Activated CD8-positive, alpha-beta T cell treated with anti-CD3 and anti-CD28 coated beads, Interleukin-2, amount 10 ng/mL, durations not matched to agents 7 days and 5 days (primary cell): ENCODE measurements at regions not wholly inside any gene's neighbourhood (a gene's known extent, or its start where the extent isn't known, plus 50 kb on each side); places are given as distances from the start of the nearest gene placed in this dataset.
"Not testable (repeated sequence)": the region's sequence is repeated elsewhere in the genome, so short reads cannot be mapped to it uniquely, and the experiment has no call there.

Experiments
- ATAC-seq: fragments of 150-1000 bp; cut with Tn5 transposase; one replicate; pipeline ENCODE4 v1.10.0; 2021; ENCODE audit warnings: moderate library complexity
- CTCF ChIA-PET: fragments of 350-600 bp; sonication (Branson Sonifier 250); formaldehyde crosslinking; loops from one replicate; lab custom pipeline; 2021; ENCODE audit warnings: antibody characterized with exemption; lab: Charles Lee
- POLR2A ChIA-PET: fragments of 350-600 bp; sonication (Branson Sonifier 250); formaldehyde crosslinking; loops from one replicate; lab custom pipeline; 2021; ENCODE audit warnings: antibody characterized with exemption; lab: Charles Lee
- DNase-seq: peaks from one replicate; pipeline ENCODE4 v3.0.0-alpha.2; 2020
- H3K27ac Mint-ChIP-seq: one replicate; pipeline ENCODE4 v1.8.0; 2021; ENCODE audit warnings: mild to moderate bottlenecking, mixed read lengths
- H3K27me3 Mint-ChIP-seq: one replicate; pipeline ENCODE4 v1.8.0; 2021; ENCODE audit warnings: low read depth, mixed read lengths
- H3K36me3 Mint-ChIP-seq: one replicate; pipeline ENCODE4 v1.8.0; 2021; ENCODE audit warnings: low read depth, mixed read lengths
- H3K4me1 Mint-ChIP-seq: one replicate; pipeline ENCODE4 v1.8.0; 2021; ENCODE audit warnings: low read depth, mixed read lengths
- H3K4me3 Mint-ChIP-seq: one replicate; pipeline ENCODE4 v1.8.0; 2021; ENCODE audit warnings: mild to moderate bottlenecking, mixed read lengths
- H3K9me3 Mint-ChIP-seq: one replicate; pipeline ENCODE4 v1.8.0; 2022; ENCODE audit warnings: mixed read lengths; ENCODE audit not compliant: insufficient read depth

DNA sequence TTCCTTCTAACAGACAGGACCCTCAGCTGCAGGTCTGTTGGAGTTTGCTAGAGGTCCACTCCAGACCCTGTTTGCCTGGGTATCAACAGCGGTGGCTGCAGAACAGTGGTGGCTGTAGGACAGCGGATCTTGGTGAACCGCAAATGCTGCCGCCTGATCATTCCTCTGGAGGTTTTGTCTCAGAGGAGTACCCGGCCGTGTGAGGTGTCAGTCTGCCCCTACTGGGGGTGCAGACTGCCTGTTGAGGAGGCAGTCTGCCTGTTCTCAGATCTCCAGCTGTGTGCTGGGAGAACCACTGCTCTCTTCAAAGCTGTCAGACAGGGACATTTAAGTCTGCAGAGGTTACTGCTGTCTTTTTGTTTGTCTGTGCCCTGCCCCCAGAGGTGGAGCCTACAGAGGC is 66.8 kb upstream of the IVNS1ABP start:
- H3K4me1 Mint-ChIP-seq, ATAC-seq, DNase-seq, POLR2A ChIA-PET, H3K27me3 Mint-ChIP-seq, H3K4me3 Mint-ChIP-seq, CTCF ChIA-PET, H3K27ac Mint-ChIP-seq: not testable (repeated sequence)
- Mint-ChIP-seq H3K9me3 (peaks cover 17% of the 10 kb centered on the region), H3K36me3 (peaks cover 28% of the 10 kb centered on the region)

DNA sequence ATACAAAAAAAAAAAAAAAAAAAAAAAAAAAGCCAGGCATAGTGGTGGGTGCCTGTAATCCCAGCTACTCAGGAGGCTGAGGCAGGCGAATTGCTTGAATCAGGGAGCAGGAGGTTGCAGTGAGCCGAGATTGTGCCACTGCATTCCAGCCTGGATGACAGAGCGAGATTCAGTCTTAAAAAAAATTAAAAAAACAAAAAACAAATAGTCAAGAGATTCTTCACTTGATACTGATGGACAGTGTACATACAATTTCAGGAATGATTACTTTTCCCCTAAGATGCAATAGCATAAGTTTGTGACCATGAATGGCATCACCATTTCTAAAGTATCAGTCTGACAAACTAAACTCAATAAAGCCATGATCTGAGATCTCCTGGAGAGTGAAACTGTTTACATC is 60.8 kb upstream of the IVNS1ABP start:
- ChIA-PET CTCF (no interaction called here), POLR2A (interaction anchor here (0.6 kb wide), 1 partner anchor 324 kb away, joined by 3 read pairs; no protein-coding TSS in a partner anchor)
- Mint-ChIP-seq H3K27me3 (no peaks in the 10 kb centered on the region), H3K4me3 (no peak overlapping the region), H3K4me1 (peaks cover 19% of the 10 kb centered on the region), H3K36me3 (peaks cover 27% of the 10 kb centered on the region), H3K9me3 (peaks cover 7% of the 10 kb centered on the region), H3K27ac (no peak overlapping the region)
- no peak for DNase-seq
- no peak for ATAC-seq

DNA sequence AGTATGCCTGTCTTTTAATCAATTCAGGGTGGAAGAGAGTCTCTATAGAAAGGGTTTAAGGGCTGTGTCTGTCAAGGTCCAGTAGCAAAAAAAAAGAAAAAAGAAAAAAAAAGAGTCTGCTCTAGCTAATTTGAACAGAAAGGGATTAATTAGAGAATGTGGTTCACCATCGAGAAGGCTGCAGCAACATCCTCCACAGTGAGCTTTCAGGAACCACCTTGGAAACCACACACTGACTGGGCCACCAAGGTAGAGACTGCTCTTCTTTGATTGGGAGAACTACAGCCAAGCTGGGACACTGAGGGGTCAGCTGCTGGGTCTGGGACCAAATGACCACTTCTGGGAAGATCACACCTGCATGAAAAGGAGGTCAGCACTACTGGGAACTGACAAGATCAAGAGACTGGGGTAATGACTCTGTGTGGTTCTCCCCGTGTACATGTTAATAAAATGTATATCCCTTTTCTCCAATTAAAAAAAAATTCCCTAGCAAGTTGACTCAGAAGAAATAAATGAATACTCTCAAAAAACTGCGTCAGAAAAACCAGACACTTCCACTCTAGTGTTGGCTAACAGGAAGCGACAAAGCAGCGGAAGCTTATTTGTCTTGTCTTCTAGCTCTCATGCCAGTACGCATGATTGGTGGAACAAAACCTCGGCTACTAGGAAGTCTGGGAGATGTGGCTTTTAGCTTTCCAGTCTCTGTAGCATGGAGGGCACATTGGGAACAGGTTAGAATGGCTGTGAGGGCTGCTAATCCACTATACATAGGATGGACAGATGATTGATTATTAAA is 60.0 kb upstream of the IVNS1ABP start:
- peaks cover 7% of the 10 kb centered on the region for H3K9me3 Mint-ChIP-seq
- peaks cover 25% of the 10 kb centered on the region for H3K4me1 Mint-ChIP-seq
- no peak overlapping the region for H3K4me3 Mint-ChIP-seq
- ChIA-PET CTCF (no interaction called here), POLR2A (interaction anchor here (1.0 to 3.6 kb wide), 3 partner anchors 30 to 60 kb away, joined by 3 to 13 read pairs (median 3); partner anchors contain the start of gene IVNS1ABP)
- no peak overlapping the region for H3K27ac Mint-ChIP-seq
- DNase-seq (peak; percentile 34), ATAC-seq (peak; percentile 48)
- peaks cover 28% of the 10 kb centered on the region for H3K36me3 Mint-ChIP-seq
- no peaks in the 10 kb centered on the region for H3K27me3 Mint-ChIP-seq

DNA sequence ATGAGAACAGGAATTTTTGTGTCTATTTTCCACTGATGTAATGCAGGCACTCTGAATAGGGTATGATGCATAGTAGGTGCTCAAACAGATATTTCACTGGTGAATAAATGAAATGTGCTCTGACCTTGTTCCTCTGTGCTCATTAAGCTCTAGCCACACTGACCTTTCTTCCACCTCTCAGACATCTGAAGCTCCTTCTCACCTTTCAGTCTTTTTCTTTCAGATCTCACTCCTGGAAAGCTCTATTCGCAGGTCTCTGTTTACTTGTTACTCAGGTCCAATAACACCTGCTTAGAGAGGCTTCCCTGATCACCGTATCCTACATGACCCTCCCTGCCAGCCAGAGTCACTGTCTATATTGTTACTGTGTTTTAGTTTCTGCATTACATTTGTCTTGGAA is 59.2 kb upstream of the IVNS1ABP start:
- H3K27ac Mint-ChIP-seq: no peak overlapping the region
- peaks cover 25% of the 10 kb centered on the region for H3K4me1 Mint-ChIP-seq
- CTCF ChIA-PET: interaction anchor here (1.1 kb wide), 1 partner anchor 294 kb away, joined by 3 read pairs; no protein-coding TSS in a partner anchor
- H3K9me3 Mint-ChIP-seq: peaks cover 2% of the 10 kb centered on the region
- peaks cover 21% of the 10 kb centered on the region for H3K36me3 Mint-ChIP-seq
- H3K4me3 Mint-ChIP-seq: no peak overlapping the region
- ATAC-seq: peak; percentile 24
- no peaks in the 10 kb centered on the region for H3K27me3 Mint-ChIP-seq
- no peak for DNase-seq
- POLR2A ChIA-PET: interaction anchor here (1.0 to 3.6 kb wide), 5 partner anchors 13 to 59 kb away, joined by 3 to 13 read pairs (median 4); partner anchors contain the start of gene IVNS1ABP

DNA sequence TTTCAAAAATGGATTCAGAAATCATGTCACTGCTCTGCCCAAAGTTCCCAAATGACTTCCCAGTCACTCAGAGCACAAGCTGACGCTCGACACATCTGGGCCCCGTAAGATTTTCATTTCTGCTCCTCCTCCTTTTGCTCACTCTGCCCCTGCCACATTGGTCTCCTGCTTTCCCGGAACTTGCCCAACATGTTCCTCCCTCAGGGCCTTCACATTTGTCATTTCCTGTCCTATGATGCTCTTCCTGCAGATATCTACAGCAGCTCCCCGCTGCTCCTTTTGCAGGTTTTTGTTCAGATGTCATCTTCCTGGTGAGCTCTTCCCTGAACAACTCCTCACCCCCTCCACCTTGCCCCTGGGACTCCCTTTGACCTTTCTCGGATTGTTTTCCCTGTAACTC is 58.5 kb upstream of the IVNS1ABP start:
- POLR2A ChIA-PET: interaction anchor here (1.0 to 3.6 kb wide), 4 partner anchors 12 to 58 kb away, joined by 3 to 13 read pairs (median 5); partner anchors contain the start of gene IVNS1ABP

DNA sequence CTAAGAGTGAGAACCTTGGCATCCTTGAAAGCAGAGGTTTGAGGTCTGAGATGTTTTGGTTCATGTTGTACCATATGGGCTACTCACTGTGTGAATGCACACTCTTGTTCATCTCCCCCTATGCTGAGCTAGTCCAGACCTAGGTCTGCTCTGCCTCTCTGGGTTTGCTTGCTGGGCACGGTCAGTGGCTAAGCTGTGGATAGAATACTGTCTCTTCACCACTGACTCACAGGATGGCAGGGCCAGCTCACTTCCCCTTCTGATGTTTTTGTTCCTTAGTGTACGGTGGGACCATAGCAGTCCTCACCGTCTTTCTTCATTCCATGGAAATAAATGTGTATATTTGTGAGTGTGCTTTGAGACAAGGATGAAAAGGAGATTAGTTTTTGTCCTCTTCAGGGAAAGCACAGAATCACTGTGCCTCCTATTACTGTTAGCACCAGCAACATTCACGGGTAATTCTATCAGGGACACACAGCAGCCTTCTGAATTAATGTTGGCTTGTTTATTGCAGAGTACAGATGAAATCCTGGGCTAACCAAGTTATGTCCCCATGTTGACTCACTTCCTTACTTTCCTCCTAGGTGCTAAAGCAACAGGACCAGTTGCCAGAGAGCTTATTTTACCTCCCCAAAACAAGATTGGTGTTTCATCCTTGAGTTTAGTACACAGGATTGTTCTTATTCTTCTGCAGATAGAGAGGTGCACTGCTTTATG is 56.9 kb upstream of the IVNS1ABP start:
- POLR2A ChIA-PET: interaction anchor here (0.6 to 3.6 kb wide), 4 partner anchors 13 to 289 kb away, joined by 3 to 13 read pairs (median 4); partner anchors contain the start of gene IVNS1ABP
- CTCF ChIA-PET: interaction anchor here (1.1 kb wide), 1 partner anchor 11 kb away, joined by 5 read pairs; no protein-coding TSS in a partner anchor
- Mint-ChIP-seq H3K4me3 (no peak overlapping the region), H3K36me3 (peaks cover 16% of the 10 kb centered on the region), H3K27me3 (no peaks in the 10 kb centered on the region), H3K27ac (peak overlapping the region; percentile 66), H3K4me1 (peaks cover 33% of the 10 kb centered on the region), H3K9me3 (no peaks in the 10 kb centered on the region)
- DNase-seq: no peak
- peak; percentile 29 for ATAC-seq

More for the DNA sequence above, 58.5 kb upstream of the IVNS1ABP start:
- ATAC-seq (peak; percentile 40), DNase-seq (no peak)
- Mint-ChIP-seq H3K4me3 (no peak overlapping the region), H3K4me1 (peaks cover 25% of the 10 kb centered on the region), H3K27me3 (no peaks in the 10 kb centered on the region), H3K9me3 (no peaks in the 10 kb centered on the region), H3K27ac (no peak overlapping the region), H3K36me3 (peaks cover 18% of the 10 kb centered on the region)
- CTCF ChIA-PET: interaction anchor here (1.1 kb wide), 1 partner anchor 295 kb away, joined by 3 read pairs; no protein-coding TSS in a partner anchor

DNA sequence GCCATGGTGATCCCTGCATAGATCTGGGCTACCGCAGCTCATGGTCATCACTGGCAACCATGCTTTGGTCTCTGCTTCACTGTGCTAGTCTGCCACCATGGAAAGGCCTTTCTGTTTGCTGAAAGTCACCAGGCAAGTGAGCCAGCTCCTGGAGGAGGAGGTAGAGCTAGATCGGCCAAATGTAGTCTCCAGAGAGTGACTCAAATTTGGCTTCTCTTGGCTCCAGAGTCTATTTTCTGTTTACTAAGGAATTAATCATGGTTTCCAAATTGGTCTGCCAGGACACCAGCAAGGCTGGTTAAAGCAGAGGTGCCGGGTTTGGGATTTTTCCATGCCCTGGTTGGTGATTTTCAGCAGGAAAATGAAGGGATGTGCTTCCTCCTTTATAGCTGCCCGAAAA is 52.7 kb upstream of the IVNS1ABP start:
- no peak for DNase-seq
- POLR2A ChIA-PET: no interaction called here
- H3K4me3 Mint-ChIP-seq: no peak overlapping the region
- no peak for ATAC-seq
- peaks cover 13% of the 10 kb centered on the region for H3K36me3 Mint-ChIP-seq
- CTCF ChIA-PET: no interaction called here
- H3K4me1 Mint-ChIP-seq: peaks cover 44% of the 10 kb centered on the region
- H3K9me3 Mint-ChIP-seq: peaks cover 5% of the 10 kb centered on the region
- H3K27me3 Mint-ChIP-seq: no peaks in the 10 kb centered on the region
- no peak overlapping the region for H3K27ac Mint-ChIP-seq

DNA sequence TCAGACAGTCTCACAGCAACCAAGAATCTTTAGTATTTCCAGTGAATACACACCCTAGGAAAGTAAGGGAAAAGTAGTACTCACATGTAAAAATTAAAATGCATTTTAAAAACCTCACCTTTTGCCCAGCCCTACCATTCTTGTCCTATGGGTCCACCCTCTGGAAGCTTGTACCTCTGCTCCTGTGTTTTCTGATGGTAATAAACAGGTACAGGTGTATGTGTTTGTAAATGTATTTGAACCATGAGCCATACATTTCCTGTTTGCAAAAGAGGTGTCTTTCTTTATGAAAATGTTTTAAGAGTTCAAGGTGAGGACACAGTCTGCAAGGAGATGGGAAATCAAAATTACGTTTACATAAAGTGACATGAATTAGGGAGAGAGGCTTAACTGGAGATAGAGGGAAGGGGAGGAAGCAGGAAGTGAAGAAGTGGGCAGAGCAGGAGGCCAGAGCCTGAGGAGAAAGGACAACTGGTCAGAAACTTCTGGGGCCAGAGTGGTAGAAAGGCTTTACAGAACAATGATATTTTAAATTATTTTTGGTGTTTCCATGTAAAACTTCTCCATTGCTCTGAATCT is 52.0 kb upstream of the IVNS1ABP start:
- Mint-ChIP-seq H3K4me1 (peaks cover 37% of the 10 kb centered on the region), H3K4me3 (no peak overlapping the region), H3K36me3 (peaks cover 14% of the 10 kb centered on the region), H3K27me3 (no peaks in the 10 kb centered on the region), H3K9me3 (peaks cover 5% of the 10 kb centered on the region), H3K27ac (no peak overlapping the region)
- no peak for DNase-seq
- ChIA-PET POLR2A (no interaction called here), CTCF (no interaction called here)
- ATAC-seq: no peak

DNA sequence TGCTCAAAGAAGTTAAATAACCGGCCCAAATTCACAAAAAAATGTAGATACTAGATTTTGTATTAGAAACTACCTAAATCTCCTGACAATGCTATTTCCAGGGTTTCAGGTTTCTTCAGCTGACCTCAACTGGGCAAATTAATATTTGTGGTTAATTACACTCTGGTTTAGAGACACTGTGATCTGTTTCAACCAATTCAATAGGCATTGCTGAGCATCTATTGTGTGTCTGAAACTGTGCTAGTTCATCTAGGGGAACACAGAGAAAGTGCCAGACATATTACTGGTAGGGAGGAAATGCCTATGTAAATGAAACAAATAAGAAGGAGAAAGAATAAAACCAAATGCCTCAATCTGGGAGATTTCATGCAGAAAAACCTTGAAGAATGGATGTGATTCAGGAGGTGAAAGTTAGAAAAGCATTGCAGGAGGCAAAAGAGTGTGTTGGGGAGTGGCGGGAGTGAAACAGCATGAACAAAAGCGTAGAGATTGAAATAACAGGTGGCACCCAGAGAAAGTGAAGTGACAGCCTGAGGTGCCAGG is 51.3 kb upstream of the IVNS1ABP start:
- no peak for ATAC-seq
- ChIA-PET POLR2A (no interaction called here), CTCF (interaction anchor here (0.7 kb wide), 1 partner anchor 32 kb away, joined by 3 read pairs; no protein-coding TSS in a partner anchor)
- Mint-ChIP-seq H3K36me3 (peaks cover 18% of the 10 kb centered on the region), H3K27ac (no peak overlapping the region), H3K27me3 (no peaks in the 10 kb centered on the region), H3K4me3 (no peak overlapping the region), H3K4me1 (peaks cover 37% of the 10 kb centered on the region), H3K9me3 (peaks cover 5% of the 10 kb centered on the region)
- DNase-seq: no peak

DNA sequence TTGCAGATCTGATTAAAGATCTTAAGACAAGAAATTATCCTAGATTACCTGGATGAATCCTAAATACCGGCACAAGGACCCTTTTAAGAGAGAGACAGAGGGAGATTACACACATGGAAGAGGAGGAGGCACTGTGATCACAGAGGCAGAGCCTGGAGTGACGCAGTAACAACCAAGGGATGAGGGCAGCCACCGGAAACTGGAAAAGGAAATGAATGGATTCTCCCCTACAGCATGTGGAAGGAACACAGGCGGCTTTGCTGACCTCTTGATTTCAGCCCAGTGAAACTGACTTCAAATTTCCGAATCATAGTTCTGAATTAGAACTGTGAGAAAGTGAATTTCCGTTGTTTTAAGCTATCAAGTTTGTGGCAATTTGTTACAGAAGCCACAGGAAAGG is 50.2 kb upstream of the IVNS1ABP start:
- ATAC-seq: no peak
- H3K4me1 Mint-ChIP-seq: peaks cover 37% of the 10 kb centered on the region
- H3K36me3 Mint-ChIP-seq: peaks cover 24% of the 10 kb centered on the region
- ChIA-PET CTCF (no interaction called here), POLR2A (no interaction called here)
- H3K9me3 Mint-ChIP-seq: peaks cover 13% of the 10 kb centered on the region
- H3K27ac Mint-ChIP-seq: no peak overlapping the region
- H3K4me3 Mint-ChIP-seq: no peak overlapping the region
- DNase-seq: no peak
- no peaks in the 10 kb centered on the region for H3K27me3 Mint-ChIP-seq
